Right atrium auricular region (tissue), 2 donors: ENCODE measurements at regions not wholly inside any gene's neighbourhood (a gene's known extent, or its start where the extent isn't known, plus 50 kb on each side); places are given as distances from the start of the nearest gene placed in this dataset.

Source experiments
- DNase-seq: peaks from one replicate; pipeline ENCODE4 v3.0.0-alpha.2; 2019; ENCODE audit warnings: low spot score
- H3K27ac ChIP-seq, 2 donors: fragments of 200-600 bp; sonication (generic); 1 replicate in 1 of 2; 2 replicates in 1 of 2; pipeline ENCODE4 v1.5.1; 2016 to 2019
- H3K27me3 ChIP-seq, 2 donors: fragments of 200-600 bp; sonication (generic); one replicate each; pipeline versions ENCODE4 v1.5.1 to v1.6.0; 2017 to 2019
- H3K36me3 ChIP-seq: fragments of 200-600 bp; sonication (generic); one replicate; pipeline ENCODE4 v1.5.1; 2016
- H3K4me1 ChIP-seq, 2 donors: fragments of 200-600 bp; sonication (generic); one replicate each; pipeline versions ENCODE4 v1.5.1 to v1.6.0; 2017 to 2019
- H3K4me3 ChIP-seq, 2 donors: fragments of 200-600 bp; sonication (generic); 1 replicate in 1 of 2; 2 replicates in 1 of 2; pipeline ENCODE4 v1.5.1; 2017 to 2019; ENCODE audit warnings: mild to moderate bottlenecking in 1 of 2, moderate library complexity in 1 of 2
- H3K9me3 ChIP-seq, 2 donors: fragments of 200-600 bp; sonication (generic); one replicate each; pipeline ENCODE4 v1.5.1; 2019
- CTCF ChIP-seq, 2 donors: fragments of 200-600 bp; sonication (generic); IDR thresholded peaks; one replicate each; pipeline ENCODE4 v1.5.1; 2019; ENCODE audit warnings: antibody characterized with exemption in 2 of 2

DNA sequence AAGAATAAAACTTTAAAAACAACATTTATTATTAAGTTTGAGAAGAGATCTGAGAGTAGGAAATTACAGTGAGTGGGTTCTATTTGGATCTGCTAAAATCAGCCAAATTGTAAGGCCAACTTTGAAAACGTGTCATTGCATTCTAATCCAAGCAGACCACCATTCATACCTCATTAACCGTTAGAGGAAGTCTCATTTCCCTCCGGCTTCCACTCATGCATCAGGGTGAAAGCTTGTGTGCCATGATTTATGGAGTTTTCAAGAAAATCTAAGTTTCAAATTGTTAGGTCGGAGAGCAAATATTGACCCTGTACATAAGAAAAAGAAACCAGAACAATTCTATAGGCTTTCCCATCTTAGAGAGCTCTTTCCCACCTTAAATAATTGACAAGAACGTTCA, 166.6 kb upstream of the NRG3 start:
- no peak for TF ChIP-seq CTCF (IDR thresholded peaks at IDR 0.05)

DNA sequence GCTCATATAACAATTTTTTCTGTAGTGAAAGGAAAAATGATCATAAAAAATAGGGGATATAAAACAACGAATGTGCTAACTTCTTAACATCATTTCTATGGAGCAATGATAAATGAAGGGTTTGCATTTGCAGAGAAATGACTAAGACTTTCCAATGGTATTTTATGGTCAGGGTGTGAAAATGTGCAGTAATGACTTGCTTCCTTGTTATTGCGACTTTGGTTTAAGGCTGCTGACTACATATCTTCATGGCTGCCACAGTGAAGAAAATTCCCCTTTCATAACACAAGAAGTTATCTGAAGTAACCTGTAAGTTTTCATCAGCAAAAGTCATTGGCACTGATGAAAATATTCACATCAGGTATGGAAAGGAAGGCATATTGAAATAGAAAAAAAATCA, 166.1 kb upstream of the NRG3 start:
- TF ChIP-seq CTCF (IDR thresholded peaks at IDR 0.05), result no peak
- DNase-seq, result no peak
- no peaks in the 10 kb centered on the region for H3K4me1 ChIP-seq
- no peak overlapping the region for H3K27ac ChIP-seq
- H3K36me3 ChIP-seq, result no peaks in the 10 kb centered on the region
- H3K4me3 ChIP-seq, result no peak overlapping the region
- H3K27me3 ChIP-seq, result no peaks in the 10 kb centered on the region
- H3K9me3 ChIP-seq, result peaks cover 0 to 3% of the 10 kb centered on the region in 2 donors

More for the DNA sequence above, 166.6 kb upstream of the NRG3 start:
- DNase-seq, result no peak
- peaks cover 0 to 3% of the 10 kb centered on the region in 2 donors for H3K9me3 ChIP-seq
- H3K36me3 ChIP-seq, result no peaks in the 10 kb centered on the region
- no peak overlapping the region for H3K27ac ChIP-seq
- H3K4me3 ChIP-seq, result no peak overlapping the region
- no peaks in the 10 kb centered on the region for H3K27me3 ChIP-seq
- no peaks in the 10 kb centered on the region for H3K4me1 ChIP-seq

DNA sequence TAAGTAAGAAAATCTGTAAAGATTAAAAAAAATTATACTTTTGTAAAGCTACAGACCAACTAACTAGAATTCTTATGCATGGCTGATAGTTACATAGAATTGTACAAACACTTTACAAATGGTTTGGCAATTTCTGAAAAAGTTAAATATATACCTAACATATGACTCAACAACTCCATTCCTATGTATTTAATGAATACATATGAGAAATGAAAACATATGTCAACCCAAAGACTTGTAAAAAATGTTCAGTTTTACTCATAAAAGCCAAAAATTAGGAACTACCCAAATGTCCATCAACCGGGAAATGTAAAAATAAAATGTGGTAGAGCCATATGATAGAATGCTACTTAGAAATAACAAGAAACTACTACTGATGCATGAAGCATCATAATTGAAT, 152.6 kb upstream of the NRG3 start:
- H3K36me3 ChIP-seq, result no peaks in the 10 kb centered on the region
- TF ChIP-seq CTCF (IDR thresholded peaks at IDR 0.05), result no peak
- DNase-seq, result no peak
- H3K4me3 ChIP-seq, result no peak overlapping the region
- no peaks in the 10 kb centered on the region for H3K4me1 ChIP-seq
- peaks cover 0 to 13% of the 10 kb centered on the region in 2 donors for H3K9me3 ChIP-seq
- H3K27me3 ChIP-seq, result no peaks in the 10 kb centered on the region
- H3K27ac ChIP-seq, result no peak overlapping the region

DNA sequence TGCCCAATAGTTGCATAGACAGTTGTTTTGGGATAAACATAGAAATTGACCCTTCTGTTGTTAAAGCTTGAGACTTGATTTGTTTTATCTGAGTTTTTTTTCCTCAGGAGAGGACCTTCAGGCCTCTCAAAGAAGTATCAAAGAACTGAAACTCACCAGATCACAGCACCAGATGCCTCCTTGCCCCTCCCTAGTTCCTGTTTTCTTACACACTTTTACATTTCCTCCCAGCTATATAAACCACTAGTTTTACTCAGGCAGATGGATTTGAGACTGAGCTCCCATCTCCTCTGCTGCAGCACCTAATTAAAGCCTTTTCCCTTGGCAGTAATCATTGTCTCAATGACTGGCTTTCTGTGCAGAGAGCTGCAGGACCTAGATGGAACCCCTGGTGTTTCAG, 150.6 kb upstream of the NRG3 start:
- Histone ChIP-seq H3K27ac (no peak overlapping the region), H3K27me3 (no peaks in the 10 kb centered on the region), H3K4me1 (no peaks in the 10 kb centered on the region), H3K4me3 (no peak overlapping the region), H3K9me3 (no peaks in the 10 kb centered on the region), H3K36me3 (no peaks in the 10 kb centered on the region)
- TF ChIP-seq CTCF (IDR thresholded peaks at IDR 0.05), result no peak
- no peak for DNase-seq

- no peak for DNase-seq
- Histone ChIP-seq H3K27me3 (no peaks in the 10 kb centered on the region), H3K36me3 (no peaks in the 10 kb centered on the region), H3K9me3 (no peaks in the 10 kb centered on the region), H3K4me1 (no peaks in the 10 kb centered on the region), H3K27ac (no peak overlapping the region), H3K4me3 (no peak overlapping the region)
- TF ChIP-seq CTCF (IDR thresholded peaks at IDR 0.05), result no peak
Observed at GRCh38 chr10:81725851-81726250, 149.1 kb upstream of the NRG3 start.

DNA sequence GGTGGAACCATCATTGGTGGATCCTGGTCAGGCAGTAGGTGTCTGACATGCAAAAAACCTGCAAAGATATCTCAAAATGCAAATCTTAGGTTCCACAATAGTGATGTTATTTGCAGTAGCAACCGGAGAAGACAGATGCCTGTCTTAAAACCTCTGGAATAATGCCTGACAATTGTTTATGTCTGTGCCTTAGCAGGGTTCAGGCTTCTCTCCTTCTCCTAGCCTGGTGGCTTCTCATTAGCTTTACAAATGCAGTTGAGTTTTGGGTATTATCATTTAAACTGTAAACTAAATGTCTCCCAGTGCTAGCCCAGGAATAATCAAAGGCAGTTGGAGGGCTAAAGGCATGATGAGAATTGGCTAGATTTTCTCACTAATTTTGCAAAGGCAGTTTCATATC, 146.3 kb upstream of the NRG3 start:
- no peak for DNase-seq
- no peaks in the 10 kb centered on the region for H3K4me1 ChIP-seq
- no peak overlapping the region for H3K27ac ChIP-seq
- H3K4me3 ChIP-seq, result no peak overlapping the region
- no peaks in the 10 kb centered on the region for H3K36me3 ChIP-seq
- no peak for TF ChIP-seq CTCF (IDR thresholded peaks at IDR 0.05)
- H3K9me3 ChIP-seq, result no peaks in the 10 kb centered on the region
- no peaks in the 10 kb centered on the region for H3K27me3 ChIP-seq
